Vagina (tissue), 2 donors: ENCODE measurements at regions not wholly inside any gene's neighbourhood (a gene's known extent, or its start where the extent isn't known, plus 50 kb on each side); places are given as distances from the start of the nearest gene placed in this dataset.

Source experiments
- POLR2A ChIP-seq, 2 donors: fragments of 450-650 bp; IDR thresholded peaks; one replicate each; pipeline ENCODE4 v1.6.1; 2017; ENCODE audit warnings: antibody characterized with exemption in 2 of 2, mild to moderate bottlenecking in 2 of 2, moderate library complexity in 2 of 2
- POLR2AphosphoS5 ChIP-seq, 2 donors: sonication (generic); formaldehyde crosslinking; IDR thresholded peaks; one replicate each; pipeline ENCODE4 v1.9.0; 2017; ENCODE audit warnings: antibody characterized with exemption in 2 of 2, mild to moderate bottlenecking in 2 of 2, low read depth in 1 of 2; ENCODE audit not compliant: insufficient read depth in 1 of 2
- TF ChIP-seq, protein P1 (sequence below), 3 experiments: fragments of 450-650 bp in 2 of 3; fragments of 200-600 bp in 1 of 3; sonication (generic) in 1 of 3; IDR thresholded peaks; one replicate each; pipeline ENCODE4 v1.5.1; 2017 to 2019; ENCODE audit warnings: antibody characterized with exemption in 3 of 3, mild to moderate bottlenecking in 2 of 3, moderate library complexity in 2 of 3

DNA sequence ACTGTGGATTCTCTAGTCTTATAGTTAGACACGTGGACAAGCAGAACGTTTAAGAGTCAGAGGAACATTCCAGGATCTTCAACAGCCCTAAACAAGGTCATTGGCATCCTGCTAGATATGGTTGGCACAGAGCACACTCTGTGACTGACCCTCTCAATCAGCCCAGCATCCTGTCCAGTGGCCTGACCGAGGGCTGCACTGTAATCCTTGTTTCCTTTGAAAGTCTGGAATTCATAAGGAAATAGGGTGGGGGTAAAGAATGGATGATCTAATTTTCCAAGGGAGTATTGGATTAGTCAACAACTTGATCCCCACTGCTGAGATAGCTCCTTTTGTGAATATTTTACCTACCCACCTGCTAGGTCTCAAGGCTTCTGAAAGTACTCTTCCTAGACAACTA, 94.5 kb upstream of the DLG1 start:
- TF ChIP-seq POLR2A (IDR thresholded peaks at IDR 0.05) = no peak
- TF ChIP-seq, protein P1, sequence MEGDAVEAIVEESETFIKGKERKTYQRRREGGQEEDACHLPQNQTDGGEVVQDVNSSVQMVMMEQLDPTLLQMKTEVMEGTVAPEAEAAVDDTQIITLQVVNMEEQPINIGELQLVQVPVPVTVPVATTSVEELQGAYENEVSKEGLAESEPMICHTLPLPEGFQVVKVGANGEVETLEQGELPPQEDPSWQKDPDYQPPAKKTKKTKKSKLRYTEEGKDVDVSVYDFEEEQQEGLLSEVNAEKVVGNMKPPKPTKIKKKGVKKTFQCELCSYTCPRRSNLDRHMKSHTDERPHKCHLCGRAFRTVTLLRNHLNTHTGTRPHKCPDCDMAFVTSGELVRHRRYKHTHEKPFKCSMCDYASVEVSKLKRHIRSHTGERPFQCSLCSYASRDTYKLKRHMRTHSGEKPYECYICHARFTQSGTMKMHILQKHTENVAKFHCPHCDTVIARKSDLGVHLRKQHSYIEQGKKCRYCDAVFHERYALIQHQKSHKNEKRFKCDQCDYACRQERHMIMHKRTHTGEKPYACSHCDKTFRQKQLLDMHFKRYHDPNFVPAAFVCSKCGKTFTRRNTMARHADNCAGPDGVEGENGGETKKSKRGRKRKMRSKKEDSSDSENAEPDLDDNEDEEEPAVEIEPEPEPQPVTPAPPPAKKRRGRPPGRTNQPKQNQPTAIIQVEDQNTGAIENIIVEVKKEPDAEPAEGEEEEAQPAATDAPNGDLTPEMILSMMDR (IDR thresholded peaks at IDR 0.05) = no peak
- no peak for TF ChIP-seq POLR2AphosphoS5 (IDR thresholded peaks at IDR 0.05; ENCODE audit: insufficient read depth in 1 of 2, low read depth in 1 of 2)
